Mucosa of descending colon (tissue), 3 donors: ENCODE measurements at regions not wholly inside any gene's neighbourhood (a gene's known extent, or its start where the extent isn't known, plus 50 kb on each side); places are given as distances from the start of the nearest gene placed in this dataset.

ENCODE experiments used
- ATAC-seq: fragments of 200-7000 bp; cut with Tn5 transposase; one replicate; pipeline ENCODE4 v1.9.1; 2020; ENCODE audit warnings: mild to moderate bottlenecking, moderate library complexity
- DNase-seq, 3 donors: peaks; one replicate each; pipeline ENCODE4 v3.0.0-alpha.2; 2020
- H3K36me3 ChIP-seq: fragments of 200-600 bp; one replicate; pipeline ENCODE4 v1.8.0; 2021; ENCODE audit warnings: low read depth, mild to moderate bottlenecking
- H3K4me1 ChIP-seq: fragments of 200-600 bp; one replicate; pipeline ENCODE4 v1.8.0; 2021; ENCODE audit warnings: low read depth, mild to moderate bottlenecking
- H3K4me3 ChIP-seq: fragments of 200-600 bp; one replicate; pipeline ENCODE4 v1.8.0; 2021; ENCODE audit warnings: mild to moderate bottlenecking
- H3K9me3 ChIP-seq: fragments of 200-600 bp; one replicate; pipeline ENCODE4 v1.8.0; 2021; ENCODE audit warnings: mild to moderate bottlenecking
- CTCF ChIP-seq: fragments of 200-600 bp; IDR thresholded peaks from one replicate; pipeline ENCODE4 v1.8.0; 2022; ENCODE audit warnings: antibody characterized with exemption, mild to moderate bottlenecking
- intact Hi-C, 2 donors: fragments of 100-400 bp; cut with DNase I in 1 of 2; cut with micrococcal nuclease in 1 of 2; formaldehyde crosslinking; loops; one replicate each; pipeline versions ENCODE4 v1.11.0 to v1.11.1; 2022; cut with DNase I, micrococcal nuclease
- donor health status: DM: no; HTN: no; CAD: no; lungs with moderate emphysema.
- donor health status: DM: no; HTN: no; CAD: no.
- donor health status: DM: no; HTN: yes; CAD: no.

GRCh38 chr22:48829908-48830307, 997.8 kb downstream of the BRD1 start:
- no peak overlapping the region for H3K4me3 ChIP-seq
- TF ChIP-seq CTCF: no peak
- H3K4me1 ChIP-seq: no peaks in the 10 kb centered on the region
- no peaks in the 10 kb centered on the region for H3K36me3 ChIP-seq
- intact Hi-C loops: no loop called here
- ATAC-seq: no peak
- no peak for DNase-seq
- no peaks in the 10 kb centered on the region for H3K9me3 ChIP-seq

GRCh38 chr22:48828688-48829087, 999.0 kb downstream of the BRD1 start:
- H3K36me3 ChIP-seq: no peaks in the 10 kb centered on the region
- intact Hi-C loops: no loop called here
- no peak for ATAC-seq
- no peak for TF ChIP-seq CTCF
- H3K4me3 ChIP-seq: no peak overlapping the region
- H3K4me1 ChIP-seq: no peaks in the 10 kb centered on the region
- no peak for DNase-seq
- no peaks in the 10 kb centered on the region for H3K9me3 ChIP-seq

- no peaks in the 10 kb centered on the region for H3K36me3 ChIP-seq
- TF ChIP-seq CTCF: no peak
- peak in 1 of 3 donors; percentile 45 for DNase-seq
- intact Hi-C loops: no loop called here
- H3K4me3 ChIP-seq: no peak overlapping the region
- H3K9me3 ChIP-seq: no peaks in the 10 kb centered on the region
- ATAC-seq: no peak
- no peaks in the 10 kb centered on the region for H3K4me1 ChIP-seq
These were observed 999.6 kb downstream of the BRD1 start for GRCh38 chr22:48827904-48828555.

- DNase-seq: no peak
- Histone ChIP-seq H3K4me3 (no peak overlapping the region), H3K36me3 (no peaks in the 10 kb centered on the region), H3K4me1 (no peaks in the 10 kb centered on the region), H3K9me3 (no peaks in the 10 kb centered on the region)
- no peak for ATAC-seq
- TF ChIP-seq CTCF: no peak
- intact Hi-C loops: no loop called here
These were observed 1000.3 kb downstream of the BRD1 start for GRCh38 chr22:48827268-48827846.

GRCh38 chr22:48826546-48826945, 1001.1 kb downstream of the BRD1 start:
- H3K36me3 ChIP-seq: no peaks in the 10 kb centered on the region
- DNase-seq (no peak), ATAC-seq (no peak)
- H3K9me3 ChIP-seq: no peaks in the 10 kb centered on the region
- H3K4me3 ChIP-seq: no peak overlapping the region
- intact Hi-C loops: no loop called here
- TF ChIP-seq CTCF: no peak
- no peaks in the 10 kb centered on the region for H3K4me1 ChIP-seq
